ENCODE measurements at regions not wholly inside any gene's neighbourhood (a gene's known extent, or its start where the extent isn't known, plus 50 kb on each side); places are given as distances from the start of the nearest gene placed in this dataset.

- Mint-ChIP-seq H3K9me3 (no peaks in the 10 kb centered on the region), H3K27me3 (peaks cover 7% of the 10 kb centered on the region), H3K27ac (no peak overlapping the region), H3K4me3 (no peak overlapping the region), H3K36me3 (no peaks in the 10 kb centered on the region), H3K4me1 (ENCODE audit: unreplicated experiment) (peaks cover 8% of the 10 kb centered on the region)
- TF ChIP-seq CTCF (conservative IDR thresholded peaks at IDR 0.05): no peak
- DNase-seq (ENCODE audit: extremely low spot score, unreplicated experiment): no peak
Measured at GRCh38 chr15:70308011-70308734, 210.5 kb upstream of the TLE3 start.

GRCh38 chr15:70306582-70306981 is 208.9 kb upstream of the TLE3 start:
- Mint-ChIP-seq H3K27me3 (peaks cover 7% of the 10 kb centered on the region), H3K4me1 (ENCODE audit: unreplicated experiment) (peaks cover 8% of the 10 kb centered on the region), H3K9me3 (no peaks in the 10 kb centered on the region), H3K27ac (no peak overlapping the region), H3K4me3 (no peak overlapping the region), H3K36me3 (no peaks in the 10 kb centered on the region)
- no peak for TF ChIP-seq CTCF (conservative IDR thresholded peaks at IDR 0.05)
- DNase-seq (ENCODE audit: extremely low spot score, unreplicated experiment): no peak

GRCh38 chr15:70306081-70306480 is 208.4 kb upstream of the TLE3 start:
- Mint-ChIP-seq H3K36me3 (no peaks in the 10 kb centered on the region), H3K4me1 (ENCODE audit: unreplicated experiment) (peaks cover 8% of the 10 kb centered on the region), H3K4me3 (no peak overlapping the region), H3K27me3 (peaks cover 7% of the 10 kb centered on the region), H3K9me3 (no peaks in the 10 kb centered on the region), H3K27ac (no peak overlapping the region)
- no peak for TF ChIP-seq CTCF (conservative IDR thresholded peaks at IDR 0.05)
- no peak for DNase-seq (ENCODE audit: extremely low spot score, unreplicated experiment)

GRCh38 chr15:70303981-70304380 is 206.3 kb upstream of the TLE3 start:
- H3K4me1 Mint-ChIP-seq (ENCODE audit: unreplicated experiment): peaks cover 8% of the 10 kb centered on the region

GRCh38 chr15:70302360-70302759 is 204.6 kb upstream of the TLE3 start:
- no peaks in the 10 kb centered on the region for H3K36me3 Mint-ChIP-seq
- no peak for DNase-seq (ENCODE audit: extremely low spot score, unreplicated experiment)
- TF ChIP-seq CTCF (conservative IDR thresholded peaks at IDR 0.05): no peak
- no peaks in the 10 kb centered on the region for H3K9me3 Mint-ChIP-seq
- peaks cover 4% of the 10 kb centered on the region for H3K27me3 Mint-ChIP-seq
- H3K4me3 Mint-ChIP-seq: no peak overlapping the region
- H3K4me1 Mint-ChIP-seq (ENCODE audit: unreplicated experiment): no peaks in the 10 kb centered on the region
- H3K27ac Mint-ChIP-seq: no peak overlapping the region

More at GRCh38 chr15:70303981-70304380, 206.3 kb upstream of the TLE3 start:
- no peak overlapping the region for H3K27ac Mint-ChIP-seq
- DNase-seq (ENCODE audit: extremely low spot score, unreplicated experiment): no peak
- H3K27me3 Mint-ChIP-seq: peaks cover 8% of the 10 kb centered on the region
- no peak for TF ChIP-seq CTCF (conservative IDR thresholded peaks at IDR 0.05)
- H3K36me3 Mint-ChIP-seq: no peaks in the 10 kb centered on the region
- H3K9me3 Mint-ChIP-seq: no peaks in the 10 kb centered on the region
- no peak overlapping the region for H3K4me3 Mint-ChIP-seq
